ENCODE measurements at regions not wholly inside any gene's neighbourhood (a gene's known extent, or its start where the extent isn't known, plus 50 kb on each side); places are given as distances from the start of the nearest gene placed in this dataset.

DNA sequence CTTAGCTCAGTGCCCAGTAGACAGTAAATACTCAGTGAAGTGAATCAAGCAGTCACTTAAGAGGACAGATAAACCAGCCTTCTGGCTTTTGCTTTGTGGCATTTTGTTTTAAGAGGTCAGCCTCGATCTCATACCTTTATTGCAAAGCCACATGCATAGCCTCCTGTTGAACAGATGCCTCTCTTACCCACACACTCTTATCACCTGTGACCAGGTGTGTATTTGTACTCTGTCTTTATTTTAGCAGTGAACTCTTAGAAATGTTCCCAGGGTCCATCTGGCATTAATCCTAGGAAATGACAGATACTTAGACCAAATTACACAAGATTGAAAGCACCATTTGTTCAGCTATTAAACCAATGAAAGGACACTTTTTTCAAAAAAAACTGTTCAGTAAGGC lies 1426.5 kb downstream of the CDH11 start:
- Histone ChIP-seq H3K4me3 (no peak overlapping the region), H3K27ac (ENCODE audit: control insufficient read depth, insufficient read depth) (no peak overlapping the region), H3K36me3 (ENCODE audit: control insufficient read depth in 2 of 2, insufficient read depth in 2 of 2, low read length in 1 of 2) (no peaks in the 10 kb centered on the region), H3K79me2 (ENCODE audit: control insufficient read depth, insufficient read depth, low read length) (no peaks in the 10 kb centered on the region), H2AFZ (ENCODE audit: control insufficient read depth, low read depth, low read length) (no peak overlapping the region), H4K20me1 (ENCODE audit: control insufficient read depth, insufficient read depth) (no peaks in the 10 kb centered on the region), H3K9me3 (replicated peaks; ENCODE audit: control insufficient read depth, insufficient read depth, low read length) (no peaks in the 10 kb centered on the region), H3K4me2 (ENCODE audit: control insufficient read depth, insufficient read depth) (no peak overlapping the region), H3K4me1 (ENCODE audit: control insufficient read depth, insufficient read depth, low read length) (no peaks in the 10 kb centered on the region), H3K27me3 (replicated peaks in 1 of 2; ENCODE audit: control insufficient read depth in 2 of 2, insufficient read depth in 2 of 2, low read length in 1 of 2) (no peaks in the 10 kb centered on the region), H3K9ac (ENCODE audit: control insufficient read depth, insufficient read depth, low read length) (no peak overlapping the region)
- WGBS (ENCODE audit: insufficient coverage, insufficient replicate concordance, low lambda C conversion rate, missing lambda C conversion rate): 0% methylated on average over 1 of the region's 1 CpG
- POLR2A ChIA-PET: no interaction called here
- CTCF ChIA-PET: no interaction called here
- RAD21 ChIA-PET (ENCODE audit: unreplicated experiment): no interaction called here
- no peak for DNase-seq (ENCODE audit: low read depth, low spot score)
- no peak for ATAC-seq
- no peak for FAIRE-seq
- TF ChIP-seq RFX5 (IDR thresholded peaks at IDR 0.05; ENCODE audit: low read depth, low read length) (no peak), HCFC1 (IDR thresholded peaks at IDR 0.05; ENCODE audit: low read length) (no peak), STAT3 (IDR thresholded peaks at IDR 0.05; ENCODE audit: low read depth, low read length) (no peak)
- SMC1A ChIA-PET (ENCODE audit: uncharacterized antibody, unreplicated experiment): no interaction called here
- in situ Hi-C loops (cut with MboI) (no loop called here), intact Hi-C loops (cut with micrococcal nuclease; ENCODE audit: unreplicated experiment) (no loop called here)
- BruUV-seq (replicated peaks): no TSS peak

DNA sequence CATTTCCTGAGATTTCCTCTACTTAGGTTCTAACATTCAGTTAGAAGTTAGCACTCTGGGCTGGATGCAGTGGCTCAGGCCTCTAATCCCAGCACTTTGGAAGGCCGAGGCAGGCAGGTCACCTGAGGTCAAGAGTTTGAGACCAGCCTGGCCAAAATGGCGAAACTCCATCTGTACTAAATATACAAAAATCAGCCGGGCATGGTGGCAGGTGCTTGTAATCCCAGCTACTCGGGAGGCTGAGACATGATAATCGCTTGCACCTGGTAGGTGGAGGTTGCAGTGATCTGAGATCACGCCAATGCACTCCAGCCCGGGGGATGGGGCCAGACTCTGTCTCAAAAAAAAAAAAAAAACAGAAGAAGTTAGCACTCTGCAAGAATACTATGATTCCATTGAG lies 1430.9 kb downstream of the CDH11 start:
- intact Hi-C loops (cut with micrococcal nuclease; ENCODE audit: unreplicated experiment): no loop called here
- TF ChIP-seq MEF2B (IDR thresholded peaks at IDR 0.05; ENCODE audit: partially characterized antibody, poor library complexity, severe bottlenecking) (no peak), SREBF2 (IDR thresholded peaks at IDR 0.05; ENCODE audit: low read length) (no peak), RAD21 (IDR thresholded peaks at IDR 0.05; ENCODE audit: insufficient read depth, low read depth, low read length) (no peak), ZNF217 (IDR thresholded peaks at IDR 0.05) (no peak), GABPA (IDR thresholded peaks at IDR 0.05; ENCODE audit: low read depth) (no peak), NBN (IDR thresholded peaks at IDR 0.05) (no peak), POLR2A (IDR thresholded peaks at IDR 0.05; ENCODE audit: low read depth, low read length) (no peak), ZNF274 (IDR thresholded peaks at IDR 0.05; ENCODE audit: insufficient read depth, insufficient read length) (no peak), NFIC (IDR thresholded peaks at IDR 0.05; ENCODE audit: low read depth, low read length) (no peak), NR2C2 (IDR thresholded peaks at IDR 0.05; ENCODE audit: borderline replicate concordance, control insufficient read depth, insufficient read length, low read depth) (no peak)
- TF ChIP-seq, protein P1, sequence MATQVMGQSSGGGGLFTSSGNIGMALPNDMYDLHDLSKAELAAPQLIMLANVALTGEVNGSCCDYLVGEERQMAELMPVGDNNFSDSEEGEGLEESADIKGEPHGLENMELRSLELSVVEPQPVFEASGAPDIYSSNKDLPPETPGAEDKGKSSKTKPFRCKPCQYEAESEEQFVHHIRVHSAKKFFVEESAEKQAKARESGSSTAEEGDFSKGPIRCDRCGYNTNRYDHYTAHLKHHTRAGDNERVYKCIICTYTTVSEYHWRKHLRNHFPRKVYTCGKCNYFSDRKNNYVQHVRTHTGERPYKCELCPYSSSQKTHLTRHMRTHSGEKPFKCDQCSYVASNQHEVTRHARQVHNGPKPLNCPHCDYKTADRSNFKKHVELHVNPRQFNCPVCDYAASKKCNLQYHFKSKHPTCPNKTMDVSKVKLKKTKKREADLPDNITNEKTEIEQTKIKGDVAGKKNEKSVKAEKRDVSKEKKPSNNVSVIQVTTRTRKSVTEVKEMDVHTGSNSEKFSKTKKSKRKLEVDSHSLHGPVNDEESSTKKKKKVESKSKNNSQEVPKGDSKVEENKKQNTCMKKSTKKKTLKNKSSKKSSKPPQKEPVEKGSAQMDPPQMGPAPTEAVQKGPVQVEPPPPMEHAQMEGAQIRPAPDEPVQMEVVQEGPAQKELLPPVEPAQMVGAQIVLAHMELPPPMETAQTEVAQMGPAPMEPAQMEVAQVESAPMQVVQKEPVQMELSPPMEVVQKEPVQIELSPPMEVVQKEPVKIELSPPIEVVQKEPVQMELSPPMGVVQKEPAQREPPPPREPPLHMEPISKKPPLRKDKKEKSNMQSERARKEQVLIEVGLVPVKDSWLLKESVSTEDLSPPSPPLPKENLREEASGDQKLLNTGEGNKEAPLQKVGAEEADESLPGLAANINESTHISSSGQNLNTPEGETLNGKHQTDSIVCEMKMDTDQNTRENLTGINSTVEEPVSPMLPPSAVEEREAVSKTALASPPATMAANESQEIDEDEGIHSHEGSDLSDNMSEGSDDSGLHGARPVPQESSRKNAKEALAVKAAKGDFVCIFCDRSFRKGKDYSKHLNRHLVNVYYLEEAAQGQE (IDR thresholded peaks at IDR 0.05; ENCODE audit: low read depth, low read length): no peak
- TF ChIP-seq, protein P2, sequence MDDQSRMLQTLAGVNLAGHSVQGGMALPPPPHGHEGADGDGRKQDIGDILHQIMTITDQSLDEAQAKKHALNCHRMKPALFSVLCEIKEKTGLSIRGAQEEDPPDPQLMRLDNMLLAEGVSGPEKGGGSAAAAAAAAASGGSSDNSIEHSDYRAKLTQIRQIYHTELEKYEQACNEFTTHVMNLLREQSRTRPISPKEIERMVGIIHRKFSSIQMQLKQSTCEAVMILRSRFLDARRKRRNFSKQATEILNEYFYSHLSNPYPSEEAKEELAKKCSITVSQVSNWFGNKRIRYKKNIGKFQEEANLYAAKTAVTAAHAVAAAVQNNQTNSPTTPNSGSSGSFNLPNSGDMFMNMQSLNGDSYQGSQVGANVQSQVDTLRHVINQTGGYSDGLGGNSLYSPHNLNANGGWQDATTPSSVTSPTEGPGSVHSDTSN (IDR thresholded peaks at IDR 0.05; ENCODE audit: insufficient replicate concordance, low read depth, low read length): no peak

More for the DNA sequence above, 1430.9 kb downstream of the CDH11 start:
- H3K9ac ChIP-seq (ENCODE audit: control insufficient read depth, insufficient read depth, low read length): no peak overlapping the region
- no peak overlapping the region for H2AFZ ChIP-seq (ENCODE audit: control insufficient read depth, low read depth, low read length)
- FAIRE-seq: no peak
- ChIA-PET SMC1A (ENCODE audit: uncharacterized antibody, unreplicated experiment) (interaction anchor here (0.6 to 1.0 kb wide), 2 partner anchors 13 to 349 kb away, joined by 3 read pairs; no protein-coding TSS in a partner anchor), CTCF (no interaction called here), POLR2A (no interaction called here), RAD21 (ENCODE audit: unreplicated experiment) (no interaction called here)
- WGBS (ENCODE audit: insufficient coverage, insufficient replicate concordance, low lambda C conversion rate, missing lambda C conversion rate): 5% methylated on average over 7 of the region's 7 CpGs
- H3K4me3 ChIP-seq: no peak overlapping the region
- no peaks in the 10 kb centered on the region for H3K27me3 ChIP-seq (replicated peaks in 1 of 2; ENCODE audit: control insufficient read depth in 2 of 2, insufficient read depth in 2 of 2, low read length in 1 of 2)
- no peak overlapping the region for H3K4me2 ChIP-seq (ENCODE audit: control insufficient read depth, insufficient read depth)
- ATAC-seq: no peak
- no peaks in the 10 kb centered on the region for H3K36me3 ChIP-seq (ENCODE audit: control insufficient read depth in 2 of 2, insufficient read depth in 2 of 2, low read length in 1 of 2)
- no peaks in the 10 kb centered on the region for H3K9me3 ChIP-seq (replicated peaks; ENCODE audit: control insufficient read depth, insufficient read depth, low read length)
- H3K27ac ChIP-seq (ENCODE audit: control insufficient read depth, insufficient read depth): no peak overlapping the region
- H4K20me1 ChIP-seq (ENCODE audit: control insufficient read depth, insufficient read depth): no peaks in the 10 kb centered on the region
- H3K4me1 ChIP-seq (ENCODE audit: control insufficient read depth, insufficient read depth, low read length): no peaks in the 10 kb centered on the region
- DNase-seq (ENCODE audit: low read depth, low spot score): no peak
- no peaks in the 10 kb centered on the region for H3K79me2 ChIP-seq (ENCODE audit: control insufficient read depth, insufficient read depth, low read length)
- in situ Hi-C loops (cut with MboI): no loop called here
- BruUV-seq (replicated peaks): no TSS peak
